Ishikawa (cell line): ENCODE measurements at regions not wholly inside any gene's neighbourhood (a gene's known extent, or its start where the extent isn't known, plus 50 kb on each side); places are given as distances from the start of the nearest gene placed in this dataset.

Experiments
- CEBPB ChIP-seq: IDR thresholded peaks from 2 replicates; pipeline ENCODE4 v1.6.1; 2012
- CREB1 ChIP-seq: IDR thresholded peaks from 2 replicates; pipeline ENCODE4 v1.6.1; 2012; ENCODE audit warnings: low read depth
- EGR1 ChIP-seq: IDR thresholded peaks from 2 replicates; pipeline ENCODE4 v1.6.1; 2012
- EP300 ChIP-seq: IDR thresholded peaks from 2 replicates; pipeline ENCODE4 v1.6.1; 2012; ENCODE audit warnings: borderline replicate concordance
- FOXM1 ChIP-seq: IDR thresholded peaks from 2 replicates; pipeline ENCODE4 v1.6.1; 2012; ENCODE audit warnings: low read depth, borderline replicate concordance
- MAX ChIP-seq: IDR thresholded peaks from 2 replicates; pipeline ENCODE4 v1.6.1; 2012
- NFIC ChIP-seq: IDR thresholded peaks from 2 replicates; pipeline ENCODE4 v1.6.1; 2012
- RAD21 ChIP-seq: IDR thresholded peaks from 2 replicates; pipeline ENCODE4 v1.6.1; 2012; ENCODE audit warnings: low read depth
- REST ChIP-seq: IDR thresholded peaks from 2 replicates; pipeline ENCODE4 v1.6.1; 2012; ENCODE audit warnings: low read depth, mild to moderate bottlenecking
- TAF1 ChIP-seq: IDR thresholded peaks from 2 replicates; pipeline ENCODE4 v1.6.1; 2012; ENCODE audit warnings: low read depth, mild to moderate bottlenecking
- TCF12 ChIP-seq: IDR thresholded peaks from 2 replicates; pipeline ENCODE4 v1.6.1; 2012; ENCODE audit warnings: low read depth
- TEAD4 ChIP-seq: IDR thresholded peaks from 2 replicates; pipeline ENCODE4 v1.6.1; 2012
- USF1 ChIP-seq: IDR thresholded peaks from 2 replicates; pipeline ENCODE4 v1.6.1; 2012
- YY1 ChIP-seq: IDR thresholded peaks from 2 replicates; pipeline ENCODE4 v1.6.1; 2012; ENCODE audit warnings: low read depth
- ZBTB7A ChIP-seq: IDR thresholded peaks from 2 replicates; pipeline ENCODE4 v1.6.1; 2012; ENCODE audit warnings: low read depth

- TF ChIP-seq YY1: no peak
- TF ChIP-seq MAX: no peak
- no peak for TF ChIP-seq NFIC
- TF ChIP-seq EGR1: no peak
- no peak for TF ChIP-seq FOXM1
- TF ChIP-seq CREB1: no peak
- TF ChIP-seq TEAD4: no peak
- TF ChIP-seq CEBPB: no peak
- no peak for TF ChIP-seq ZBTB7A
- TF ChIP-seq EP300: no peak
- no peak for TF ChIP-seq TCF12
- no peak for TF ChIP-seq TAF1
- no peak for TF ChIP-seq USF1
These were observed 242.3 kb upstream of the SOX11 start for GRCh38 chr2:5449867-5450266.

- TF ChIP-seq USF1 (no peak), RAD21 (no peak), NFIC (no peak), TAF1 (no peak), ZBTB7A (no peak), FOXM1 (no peak), CREB1 (no peak), TEAD4 (no peak), YY1 (no peak), EP300 (no peak), TCF12 (no peak), REST (no peak), CEBPB (no peak), EGR1 (no peak), MAX (no peak)
These were observed 238.7 kb upstream of the SOX11 start for GRCh38 chr2:5453220-5454050.

GRCh38 chr2:5454051-5454390 lies 238.2 kb upstream of the SOX11 start:
- no peak for TF ChIP-seq MAX

GRCh38 chr2:5459041-5459440 lies 233.1 kb upstream of the SOX11 start:
- no peak for TF ChIP-seq TEAD4
- TF ChIP-seq CREB1: no peak
- no peak for TF ChIP-seq TAF1
- no peak for TF ChIP-seq CEBPB

- no peak for TF ChIP-seq TCF12
- TF ChIP-seq USF1: no peak
- no peak for TF ChIP-seq RAD21
- TF ChIP-seq TEAD4: no peak
- no peak for TF ChIP-seq NFIC
- TF ChIP-seq EGR1: no peak
- TF ChIP-seq YY1: no peak
- no peak for TF ChIP-seq FOXM1
- TF ChIP-seq MAX: no peak
- TF ChIP-seq ZBTB7A: no peak
- no peak for TF ChIP-seq TAF1
- TF ChIP-seq CEBPB: no peak
- TF ChIP-seq EP300: no peak
- TF ChIP-seq CREB1: no peak
- TF ChIP-seq REST: no peak
These were observed 227.5 kb upstream of the SOX11 start for GRCh38 chr2:5464657-5465056.
